Medulla oblongata (tissue), 1 donor: ENCODE measurements at regions not wholly inside any gene's neighbourhood (a gene's known extent, or its start where the extent isn't known, plus 50 kb on each side); places are given as distances from the start of the nearest gene placed in this dataset.

Experiments used
- DNase-seq: peaks from one replicate; pipeline ENCODE4 v3.0.0-alpha.2; 2015; ENCODE audit errors: extremely low spot score

- no peak for DNase-seq
Measured at GRCh38 chr1:81160696-81161095, 640.0 kb upstream of the ADGRL2 start.

GRCh38 chr1:81158592-81158991, 642.1 kb upstream of the ADGRL2 start:
- no peak for DNase-seq

- no peak for DNase-seq
Measured at GRCh38 chr1:81157686-81158085, 643.0 kb upstream of the ADGRL2 start.

- DNase-seq = no peak
Measured at GRCh38 chr1:81156887-81157286, 643.8 kb upstream of the ADGRL2 start.

GRCh38 chr1:81155131-81155530, 645.6 kb upstream of the ADGRL2 start:
- no peak for DNase-seq

- DNase-seq = no peak
Measured at GRCh38 chr1:81151206-81151605, 649.5 kb upstream of the ADGRL2 start.

GRCh38 chr1:81149649-81150325, 650.9 kb upstream of the ADGRL2 start:
- DNase-seq = no peak

- peak; percentile 15 for DNase-seq
Measured at GRCh38 chr1:81144240-81144825, 656.4 kb upstream of the ADGRL2 start.

- DNase-seq = no peak
Measured at GRCh38 chr1:81142099-81142826, 658.5 kb upstream of the ADGRL2 start.

- DNase-seq = no peak
Measured at GRCh38 chr1:81135524-81135923, 665.2 kb upstream of the ADGRL2 start.

GRCh38 chr1:81129776-81130175, 671.0 kb upstream of the ADGRL2 start:
- no peak for DNase-seq

- DNase-seq = no peak
Measured at GRCh38 chr1:81129366-81129765, 671.4 kb upstream of the ADGRL2 start.

- DNase-seq = no peak
Measured at GRCh38 chr1:81128079-81128478, 672.7 kb upstream of the ADGRL2 start.

GRCh38 chr1:81126989-81127581, 673.6 kb upstream of the ADGRL2 start:
- DNase-seq = no peak

- DNase-seq = no peak
Measured at GRCh38 chr1:81125672-81126071, 675.1 kb upstream of the ADGRL2 start.

GRCh38 chr1:81121306-81121705, 679.4 kb upstream of the ADGRL2 start:
- no peak for DNase-seq

GRCh38 chr1:81119319-81119718, 681.4 kb upstream of the ADGRL2 start:
- no peak for DNase-seq

- no peak for DNase-seq
Measured at GRCh38 chr1:81118550-81118949, 682.2 kb upstream of the ADGRL2 start.

GRCh38 chr1:81115422-81115821, 685.3 kb upstream of the ADGRL2 start:
- no peak for DNase-seq

GRCh38 chr1:81114191-81114590, 686.5 kb upstream of the ADGRL2 start:
- no peak for DNase-seq

- DNase-seq = no peak
Measured at GRCh38 chr1:81113688-81114087, 687.0 kb upstream of the ADGRL2 start.

GRCh38 chr1:81111818-81112217, 688.9 kb upstream of the ADGRL2 start:
- no peak for DNase-seq

GRCh38 chr1:81109038-81109437, 691.7 kb upstream of the ADGRL2 start:
- no peak for DNase-seq
